ENCODE measurements at regions not wholly inside any gene's neighbourhood (a gene's known extent, or its start where the extent isn't known, plus 50 kb on each side); places are given as distances from the start of the nearest gene placed in this dataset.

DNA sequence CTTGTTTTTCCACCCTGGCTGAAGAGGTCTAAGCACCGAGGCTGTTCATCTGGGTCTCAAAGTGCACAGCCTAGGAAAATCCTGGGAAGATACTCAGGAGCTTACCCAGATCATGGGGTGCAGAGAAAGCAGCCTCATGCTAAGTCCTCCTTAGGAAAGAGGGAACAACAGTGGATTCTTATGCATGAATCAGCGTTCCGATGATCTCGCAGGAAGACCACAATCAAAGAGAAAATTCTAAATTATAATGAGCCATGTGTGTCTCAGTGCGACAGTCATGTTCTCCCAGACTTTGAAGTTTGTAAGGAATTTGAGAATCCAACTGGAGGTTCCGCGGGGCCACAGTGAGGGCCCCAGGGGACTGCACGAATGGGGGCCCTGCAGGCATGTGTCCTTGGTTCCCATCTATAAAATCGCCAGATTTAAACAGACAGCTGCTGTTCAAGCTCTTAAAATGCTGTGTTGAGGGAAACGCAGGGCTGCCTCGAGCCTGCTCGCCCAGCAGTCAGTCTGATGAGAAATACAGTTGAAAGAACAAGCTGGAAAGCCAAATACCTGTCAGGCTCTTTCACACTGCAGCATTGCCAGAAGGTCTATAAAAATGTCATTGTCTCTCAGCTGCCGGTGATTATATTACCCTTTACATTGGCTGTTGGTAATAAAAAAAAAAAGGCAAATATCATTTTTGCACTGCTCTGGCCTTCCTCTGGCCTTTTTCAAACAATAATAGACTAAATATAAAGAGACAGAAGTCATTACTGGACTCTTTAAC lies 152.1 kb downstream of the PMP22 start:
- DNase-seq (ENCODE audit: low read depth in 2 of 2), result no peak

DNA sequence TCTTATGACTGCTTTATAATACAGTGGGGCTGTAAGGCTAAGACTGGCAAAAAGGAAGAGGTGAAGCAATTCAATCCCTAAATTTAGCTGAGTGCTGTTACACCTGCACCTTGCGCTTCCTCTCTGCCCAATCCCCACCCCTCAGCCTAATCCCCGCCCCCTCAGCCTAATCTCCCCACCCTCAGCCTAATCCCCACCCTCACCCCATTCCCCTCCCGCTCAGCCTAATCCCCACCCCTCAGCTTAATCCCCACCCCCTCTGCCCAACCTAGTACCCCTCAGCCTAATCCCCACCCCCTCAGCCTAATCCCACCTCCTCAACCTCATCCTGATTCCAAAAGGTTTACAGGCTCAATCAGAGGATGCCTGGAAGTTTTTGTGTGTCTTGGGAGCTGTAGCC lies 155.5 kb downstream of the PMP22 start:
- DNase-seq (ENCODE audit: low read depth in 2 of 2), result no peak

DNA sequence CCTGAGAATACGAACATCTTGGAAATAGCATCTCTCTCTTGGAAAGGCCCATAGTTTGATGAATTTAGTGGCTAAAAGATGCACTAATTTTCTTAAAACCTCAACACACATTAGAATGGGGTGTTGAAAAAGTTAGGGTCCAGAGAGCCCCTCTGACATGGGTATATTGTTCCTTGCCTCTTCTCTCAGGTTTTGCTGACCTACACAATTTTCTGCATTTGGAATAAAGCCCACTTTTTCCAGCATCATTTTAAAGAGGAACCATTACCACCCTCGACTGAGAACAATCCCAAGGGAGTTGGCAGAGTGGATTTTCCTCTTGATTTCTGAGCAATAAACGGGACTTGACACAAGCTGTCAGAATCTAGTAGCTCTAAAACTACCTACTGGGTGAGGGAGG lies 156.1 kb downstream of the PMP22 start:
- no peak for DNase-seq (ENCODE audit: low read depth in 2 of 2)

DNA sequence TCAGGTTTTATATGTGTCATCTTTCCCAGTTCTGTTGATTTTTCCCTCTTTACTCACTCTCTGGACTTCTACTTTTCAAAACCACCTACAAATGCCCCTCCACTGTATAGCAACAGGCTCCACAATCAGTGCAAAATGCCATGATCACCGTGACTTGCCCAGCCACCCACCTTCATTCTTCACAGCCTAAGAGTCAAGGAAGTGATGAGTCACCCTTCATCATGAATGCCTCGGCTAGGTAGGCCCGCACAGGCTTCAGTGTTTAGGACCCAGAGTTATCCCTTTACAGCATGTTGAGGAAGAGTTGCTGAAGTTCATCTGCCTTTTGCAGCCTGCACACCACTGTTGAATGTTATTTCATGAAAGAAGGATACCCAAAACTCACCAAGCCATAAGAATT lies 158.6 kb downstream of the PMP22 start:
- DNase-seq (ENCODE audit: low read depth in 2 of 2), result no peak

DNA sequence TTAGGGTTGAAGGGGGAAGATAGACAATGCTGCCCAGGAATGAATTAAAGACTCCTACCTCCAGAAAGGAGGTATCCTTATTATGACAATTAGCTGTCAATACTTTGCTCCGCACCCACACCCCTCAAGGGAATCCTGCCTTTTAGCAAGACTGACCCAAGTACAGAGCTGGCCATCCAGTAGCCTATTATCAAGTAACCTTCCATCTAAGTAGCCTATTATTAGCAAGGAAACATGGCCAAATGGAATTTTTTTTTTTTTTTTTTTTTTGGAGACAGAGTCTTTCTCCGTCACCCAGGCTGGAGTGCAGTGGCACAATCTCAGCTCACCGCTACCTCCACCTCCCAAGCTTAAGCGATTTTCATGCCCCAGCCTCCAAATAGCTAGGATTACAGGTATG lies 161.3 kb downstream of the PMP22 start:
- DNase-seq (ENCODE audit: low read depth in 2 of 2), result no peak

DNA sequence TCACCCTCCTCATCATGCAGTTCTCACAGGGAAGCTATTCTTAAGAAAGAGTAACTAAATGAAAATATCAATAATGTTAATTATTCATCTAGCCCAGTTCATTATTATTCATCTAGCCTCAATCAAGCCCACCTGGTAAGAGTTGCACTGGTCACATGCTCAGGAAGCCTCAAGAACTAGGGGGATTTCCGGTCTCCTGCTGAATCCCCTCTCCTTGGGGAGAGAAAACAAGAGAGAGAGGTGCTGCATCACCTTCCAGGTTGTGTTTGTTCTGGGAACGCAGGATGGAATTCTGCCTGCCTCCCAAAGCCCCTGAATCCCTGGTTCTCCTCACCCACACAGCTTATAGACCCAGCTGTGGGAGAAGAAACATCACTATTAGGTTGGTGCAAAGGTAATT lies 164.0 kb downstream of the PMP22 start:
- no peak for DNase-seq (ENCODE audit: low read depth in 2 of 2)

- DNase-seq (ENCODE audit: low read depth in 2 of 2), result no peak
These were observed 168.6 kb downstream of the PMP22 start for GRCh38 chr17:15096511-15096910.

GRCh38 chr17:15095935-15096334 lies 169.2 kb downstream of the PMP22 start:
- no peak for DNase-seq (ENCODE audit: low read depth in 2 of 2)

DNA sequence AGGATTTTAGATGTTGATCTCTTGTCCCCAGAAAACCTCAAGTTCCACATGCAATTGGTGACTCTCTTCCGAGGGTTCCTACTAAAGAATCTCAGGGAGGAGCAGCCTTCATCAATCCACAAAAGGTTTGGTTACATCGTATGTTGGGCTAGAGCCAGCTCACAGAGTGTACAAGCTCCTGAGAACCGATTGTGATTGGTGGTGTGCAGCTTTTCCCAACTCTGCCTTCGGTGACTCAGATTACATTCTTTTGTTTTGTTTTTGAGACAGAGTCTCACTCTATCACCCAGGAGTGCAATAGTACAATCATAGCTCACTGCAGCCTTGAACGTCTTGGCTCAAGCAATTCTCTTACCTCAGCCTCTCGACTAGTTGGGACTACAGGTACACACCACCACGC lies 172.4 kb downstream of the PMP22 start:
- DNase-seq (ENCODE audit: low read depth in 2 of 2), result no peak

DNA sequence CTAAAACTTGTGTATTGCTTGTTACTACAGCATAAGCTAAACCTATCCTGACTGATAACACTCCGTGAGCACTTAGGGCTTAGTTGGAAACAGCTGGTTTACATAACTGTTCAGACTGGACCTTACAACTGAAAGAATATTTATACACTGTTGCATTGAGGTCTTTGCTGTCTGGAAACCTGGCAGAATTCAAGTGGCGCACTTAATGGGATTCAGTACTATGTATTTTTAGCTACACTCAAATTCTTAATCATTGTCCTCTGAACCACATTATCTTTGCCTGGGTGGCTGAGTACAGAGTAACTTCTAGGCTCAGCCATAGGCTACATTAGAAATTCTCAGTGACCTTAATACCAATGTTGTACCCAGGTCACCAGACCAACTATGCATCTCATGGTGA lies 172.9 kb downstream of the PMP22 start:
- no peak for DNase-seq (ENCODE audit: low read depth in 2 of 2)

GRCh38 chr17:15091825-15092224 lies 173.3 kb downstream of the PMP22 start:
- no peak for DNase-seq (ENCODE audit: low read depth in 2 of 2)

- no peak for DNase-seq (ENCODE audit: low read depth in 2 of 2)
These were observed 174.6 kb downstream of the PMP22 start for GRCh38 chr17:15090533-15090932.

GRCh38 chr17:15087946-15088345 lies 177.2 kb downstream of the PMP22 start:
- DNase-seq (ENCODE audit: low read depth in 2 of 2), result no peak

GRCh38 chr17:15086776-15087295 lies 178.3 kb downstream of the PMP22 start:
- DNase-seq (ENCODE audit: low read depth in 2 of 2), result no peak

DNA sequence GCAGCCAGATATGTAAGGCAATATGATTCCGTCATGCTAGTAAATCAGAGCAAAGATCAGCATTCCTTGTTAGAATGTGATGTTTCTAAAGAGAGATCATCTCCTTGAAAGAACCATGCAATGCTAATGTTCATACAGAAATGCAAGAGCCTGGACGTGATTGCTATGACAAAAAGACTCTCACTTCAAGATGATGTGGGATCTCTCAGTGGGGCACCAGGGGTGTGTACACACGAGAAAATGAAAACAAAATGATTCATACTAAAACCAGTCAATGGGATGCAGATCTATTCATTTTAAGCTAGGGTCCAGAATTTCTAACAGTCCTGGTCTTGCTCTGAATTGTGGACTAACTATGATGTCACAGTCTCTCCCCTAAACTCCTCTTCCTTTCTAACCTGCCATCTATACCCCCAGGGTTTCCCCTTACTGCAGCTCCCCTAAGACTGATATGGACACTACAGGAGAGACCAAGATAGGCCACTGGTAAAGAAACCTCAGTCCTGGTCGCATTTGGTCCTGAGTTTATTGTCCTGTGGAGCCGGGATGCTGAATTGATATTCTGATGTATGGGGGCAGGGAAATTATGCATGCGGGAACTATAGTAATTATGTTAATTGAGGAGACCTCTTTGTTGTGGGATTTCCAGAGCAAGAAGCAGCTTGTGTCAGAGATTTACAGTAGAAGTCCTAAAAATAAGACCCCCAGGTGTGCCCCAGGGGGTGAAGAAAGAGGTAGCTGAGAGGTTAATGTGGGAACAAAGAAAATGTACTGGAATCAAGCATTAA lies 179.0 kb downstream of the PMP22 start:
- DNase-seq (ENCODE audit: low read depth in 2 of 2), result no peak

- DNase-seq (ENCODE audit: low read depth in 2 of 2), result no peak
These were observed 181.9 kb downstream of the PMP22 start for GRCh38 chr17:15083225-15083624.

GRCh38 chr17:15081008-15081407 lies 184.1 kb downstream of the PMP22 start:
- no peak for DNase-seq (ENCODE audit: low read depth in 2 of 2)

DNA sequence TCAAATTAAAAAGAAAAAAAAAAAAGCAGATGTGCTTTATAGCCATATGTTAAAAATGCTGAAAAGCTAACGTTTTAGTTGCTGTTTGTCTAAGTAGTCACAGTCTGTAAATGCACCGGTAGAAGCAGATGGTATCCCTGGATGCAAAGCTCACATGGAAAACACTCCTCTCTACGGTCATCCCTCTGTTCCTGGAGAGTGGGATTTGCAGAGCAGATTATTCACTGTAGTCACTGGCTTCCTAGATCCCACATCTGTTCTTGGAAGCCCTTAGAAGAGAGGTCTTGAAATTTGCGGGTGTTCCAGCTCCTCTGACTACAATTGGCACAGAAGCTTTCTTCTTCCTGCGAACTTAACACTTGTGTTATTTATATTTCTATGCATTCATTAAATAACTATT lies 186.6 kb downstream of the PMP22 start:
- DNase-seq (ENCODE audit: low read depth in 2 of 2), result no peak

DNA sequence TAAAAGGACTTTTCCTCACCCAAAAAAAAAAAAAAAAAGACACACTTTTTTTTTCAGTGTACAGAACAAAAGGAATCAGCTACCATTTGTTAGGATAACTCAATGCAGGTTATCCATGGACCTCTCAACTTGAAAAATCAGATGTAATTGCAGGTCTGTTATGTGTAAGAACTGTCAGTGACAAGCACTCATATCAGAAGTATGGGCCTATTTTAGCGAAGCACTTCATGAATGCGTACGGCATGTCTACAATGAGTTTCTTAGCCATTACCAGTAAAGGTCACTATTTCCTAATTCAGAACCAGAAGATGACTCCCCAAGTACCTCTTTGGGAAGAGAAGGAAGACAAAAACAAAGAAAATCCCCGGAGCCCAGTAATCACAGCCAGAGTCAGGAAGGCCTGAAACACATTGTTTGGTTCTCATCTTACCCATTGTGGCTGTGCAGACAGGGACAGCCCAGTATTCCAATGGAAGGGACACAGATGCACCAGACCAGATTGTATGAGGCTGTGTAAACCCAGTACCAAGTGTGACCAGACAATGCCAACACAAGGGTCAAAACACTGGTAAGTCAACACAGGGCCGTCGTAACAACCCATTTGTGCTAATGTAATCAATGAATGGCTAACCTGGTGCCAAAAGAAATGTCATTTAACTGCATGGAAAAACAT lies 188.0 kb downstream of the PMP22 start:
- DNase-seq (ENCODE audit: low read depth in 2 of 2), result no peak

- DNase-seq (ENCODE audit: low read depth in 2 of 2), result no peak
These were observed 213.2 kb downstream of the PMP22 start for GRCh38 chr17:15051933-15052332.

DNA sequence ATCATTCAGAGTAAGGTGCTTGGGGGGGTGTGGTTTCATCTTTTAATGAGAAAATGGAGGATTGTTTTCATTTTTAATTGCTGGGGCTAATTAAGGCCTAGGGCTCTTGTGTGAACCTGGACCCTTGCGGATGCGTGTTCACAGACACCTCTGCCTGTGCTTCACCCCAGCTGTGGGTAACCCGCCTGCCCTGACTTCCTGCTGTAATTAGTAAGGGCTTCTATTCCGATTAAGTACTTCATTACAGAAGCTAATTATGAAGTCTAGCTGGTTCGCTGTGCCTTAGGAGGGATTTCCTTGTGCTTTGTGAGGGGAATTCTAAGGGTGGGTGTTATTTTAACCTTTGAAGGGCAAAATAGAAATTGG lies 215.3 kb downstream of the PMP22 start:
- DNase-seq (ENCODE audit: low read depth in 2 of 2), result no peak

- DNase-seq (ENCODE audit: low read depth in 2 of 2), result no peak
These were observed 216.0 kb downstream of the PMP22 start for GRCh38 chr17:15048933-15049794.
